HCT116 (cell line): ENCODE measurements at regions not wholly inside any gene's neighbourhood (a gene's known extent, or its start where the extent isn't known, plus 50 kb on each side); places are given as distances from the start of the nearest gene placed in this dataset.

Source experiments
- ATAC-seq: fragments of 200-7000 bp; cut with Tn5 transposase; 2 replicates; pipeline ENCODE4 v1.9.1; 2020; ENCODE audit warnings: mild to moderate bottlenecking, moderate library complexity
- BruUV-seq: library from RNA; stranded (reverse); fragments of 400-500 nt; replicated peaks from 2 replicates; lab custom pipeline; 2021; lab: Mats Ljungman, UMichigan
- CTCF ChIA-PET: fragments of 300-600 bp; sonication (Branson Sonifier 250); formaldehyde crosslinking; loops from one replicate; lab custom pipeline; 2021; ENCODE audit warnings: antibody characterized with exemption; lab: Charles Lee
- POLR2A ChIA-PET: fragments of 300-600, 350-600 bp; sonication (Branson Sonifier 250); formaldehyde crosslinking; loops from one replicate; lab custom pipeline; 2021; ENCODE audit warnings: antibody characterized with exemption; lab: Charles Lee
- RAD21 ChIA-PET, 2 experiments: fragments of 300-600 bp; sonication (Branson Sonifier 250); formaldehyde crosslinking; loops; one replicate each; lab custom pipeline; 2023; ENCODE audit warnings: low total read pairs in 2 of 2; ENCODE audit not compliant: uncharacterized antibody in 2 of 2, unreplicated experiment in 2 of 2, low non-redundant PET in 1 of 2; lab: Charles Lee
- DNase-seq: peaks from one replicate; pipeline ENCODE4 v3.0.0-alpha.2; 2010; ENCODE audit warnings: low read depth, low spot score
- H2AFZ ChIP-seq: fragments of 200-600 bp; shearing (Covaris generic), sonication (generic); 2 replicates; pipeline ENCODE4 v1.6.1; 2017; ENCODE audit warnings: low read depth, mixed run types, mixed read lengths, antibody characterized with exemption, low read length; ENCODE audit not compliant: poor library complexity, severe bottlenecking
- H3K27ac ChIP-seq: 2 replicates; pipeline ENCODE4 v1.5.1; 2012; ENCODE audit warnings: low read depth, low read length
- H3K27me3 ChIP-seq: fragments of 200-600 bp; sonication (generic); 2 replicates; pipeline ENCODE4 v1.6.1; 2016; ENCODE audit warnings: mixed run types, low read length, mixed read lengths; ENCODE audit not compliant: insufficient read depth
- H3K36me3 ChIP-seq, 2 experiments: fragments of 200-500 bp in 1 of 2; fragments of 200-600 bp in 1 of 2; sonication (Bioruptor generic) in 1 of 2; sonication (generic) in 1 of 2; 2 replicates each; pipeline versions ENCODE4 v1.5.1 to v1.6.1; 2014 to 2016; ENCODE audit warnings: low read length in 2 of 2, inconsistent platforms in 1 of 2, mixed read lengths in 1 of 2, mixed run types in 1 of 2; ENCODE audit not compliant: insufficient read depth in 2 of 2, control insufficient read depth in 1 of 2
- H3K4me1 ChIP-seq, 2 experiments: fragments of 200-600 bp in 1 of 2; sonication (generic) in 1 of 2; 2 replicates each; pipeline versions ENCODE4 v1.5.1 to v1.6.1; 2012 to 2017; ENCODE audit warnings: low read length in 2 of 2, inconsistent platforms in 1 of 2, mild to moderate bottlenecking in 1 of 2, mixed read lengths in 1 of 2, mixed run types in 1 of 2, moderate library complexity in 1 of 2; ENCODE audit not compliant: insufficient read depth in 2 of 2, control insufficient read depth in 1 of 2
- H3K4me2 ChIP-seq: fragments of 200-600 bp; sonication (generic); 2 replicates; pipeline ENCODE4 v1.6.1; 2017; ENCODE audit warnings: mixed run types, low read length, mixed read lengths
- H3K4me3 ChIP-seq, 2 experiments: fragments of 200-600 bp in 1 of 2; sonication (generic) in 1 of 2; replicated peaks in 1 of 2; 2 replicates each; pipeline ENCODE4 v1.5.1; 2011 to 2016; ENCODE audit warnings: low read length in 2 of 2, control low read depth in 1 of 2, low read depth in 1 of 2, mild to moderate bottlenecking in 1 of 2, mixed read lengths in 1 of 2, mixed run types in 1 of 2
- H3K79me2 ChIP-seq: fragments of 200-600 bp; sonication (generic); 2 replicates; pipeline ENCODE4 v1.6.1; 2017; ENCODE audit warnings: mild to moderate bottlenecking, mixed run types, low read length, moderate library complexity, mixed read lengths; ENCODE audit not compliant: insufficient read depth
- H3K9ac ChIP-seq: fragments of 200-600 bp; sonication (generic); 2 replicates; pipeline ENCODE4 v1.6.1; 2016; ENCODE audit warnings: low read length, mixed read lengths
- H3K9me2 ChIP-seq: fragments of 200-600 bp; sonication (generic), shearing (Covaris generic); 2 replicates; pipeline ENCODE4 v1.6.1; 2017; ENCODE audit warnings: mixed run types, mild to moderate bottlenecking, moderate library complexity; ENCODE audit not compliant: insufficient read depth
- H3K9me3 ChIP-seq, 2 experiments: fragments of 200-500 bp in 1 of 2; fragments of 200-600 bp in 1 of 2; sonication (Bioruptor generic) in 1 of 2; sonication (generic) in 1 of 2; 2 replicates each; pipeline ENCODE4 v1.6.1; 2014 to 2017; ENCODE audit warnings: low read length in 2 of 2, mixed read lengths in 2 of 2, inconsistent platforms in 1 of 2, low read depth in 1 of 2, mild to moderate bottlenecking in 1 of 2, mixed run types in 1 of 2, moderate library complexity in 1 of 2; ENCODE audit not compliant: control insufficient read depth in 1 of 2, insufficient read depth in 1 of 2
- H4K20me1 ChIP-seq: fragments of 200-600 bp; sonication (generic), shearing (Covaris generic); 2 replicates; pipeline ENCODE4 v1.6.1; 2017; ENCODE audit warnings: mixed run types, mild to moderate bottlenecking, moderate library complexity; ENCODE audit not compliant: insufficient read depth
- CBX3 ChIP-seq: IDR thresholded peaks from 2 replicates; pipeline ENCODE4 v1.6.1; 2012; ENCODE audit warnings: low read depth
- CEBPB ChIP-seq: IDR thresholded peaks from 2 replicates; pipeline ENCODE4 v1.6.1; 2012; ENCODE audit warnings: low read depth
- EGR1 ChIP-seq: IDR thresholded peaks from 2 replicates; pipeline ENCODE4 v1.6.1; 2012; ENCODE audit warnings: low read depth
- ELF1 ChIP-seq: IDR thresholded peaks from 2 replicates; pipeline ENCODE4 v1.6.1; 2012; ENCODE audit warnings: low read depth, borderline replicate concordance
- EZH2 ChIP-seq: fragments of 200-600 bp; sonication (generic); IDR thresholded peaks from 2 replicates; pipeline ENCODE4 v1.6.1; 2017; ENCODE audit warnings: antibody characterized with exemption, mixed run types
- EZH2phosphoT487 ChIP-seq: fragments of 200-600 bp; IDR thresholded peaks from 2 replicates; pipeline ENCODE4 v1.6.1; 2018; ENCODE audit warnings: antibody characterized with exemption, borderline replicate concordance
- POLR2A ChIP-seq: IDR thresholded peaks from 2 replicates; pipeline ENCODE4 v1.7.0; 2011; ENCODE audit warnings: borderline replicate concordance; ENCODE audit not compliant: insufficient read depth, insufficient read length; ENCODE audit errors: extremely low read depth
- POLR2AphosphoS5 ChIP-seq: IDR thresholded peaks from 2 replicates; pipeline ENCODE4 v1.6.1; 2011; ENCODE audit warnings: mild to moderate bottlenecking, low read depth, low read length, moderate library complexity
- RAD21 ChIP-seq: IDR thresholded peaks from 2 replicates; pipeline ENCODE4 v1.6.1; 2012; ENCODE audit warnings: low read depth, mild to moderate bottlenecking
- SIN3A ChIP-seq: IDR thresholded peaks from 2 replicates; pipeline ENCODE4 v1.6.1; 2012; ENCODE audit warnings: low read depth
- SP1 ChIP-seq: IDR thresholded peaks from 2 replicates; pipeline ENCODE4 v1.6.1; 2012; ENCODE audit warnings: low read depth
- TCF7L2 ChIP-seq: IDR thresholded peaks from 2 replicates; pipeline ENCODE4 v1.7.0; 2011; ENCODE audit warnings: borderline replicate concordance, inconsistent platforms; ENCODE audit not compliant: insufficient read depth, insufficient read length; ENCODE audit errors: extremely low read depth
- YY1 ChIP-seq: IDR thresholded peaks from 2 replicates; pipeline ENCODE4 v1.6.1; 2011; ENCODE audit warnings: low read length, low read depth, moderate library complexity, mild to moderate bottlenecking; ENCODE audit not compliant: insufficient replicate concordance; ENCODE audit errors: extremely low read depth
- ZBTB33 ChIP-seq: IDR thresholded peaks from 2 replicates; pipeline ENCODE4 v1.6.1; 2011; ENCODE audit warnings: mild to moderate bottlenecking, low read length, moderate library complexity; ENCODE audit not compliant: insufficient replicate concordance; ENCODE audit errors: extremely low read depth
- ZFX ChIP-seq: fragments of 450-650 bp; IDR thresholded peaks from 2 replicates; pipeline ENCODE4 v1.6.1; 2017
- ZNF274 ChIP-seq: fragments of 200-500 bp; sonication (Bioruptor generic); IDR thresholded peaks from 2 replicates; pipeline ENCODE4 v1.6.1; 2014; ENCODE audit warnings: mild to moderate bottlenecking, low read depth, low read length, inconsistent platforms
- intact Hi-C: fragments of 100-400 bp; cut with micrococcal nuclease; formaldehyde crosslinking; loops from 2 replicates; pipeline ENCODE4 v1.10.0; 2022
- TF ChIP-seq, protein P1 (sequence below), 3 experiments: fragments of 200-600 bp in 1 of 3; sonication (generic) in 1 of 3; IDR thresholded peaks in 2 of 3; conservative IDR thresholded peaks in 1 of 3; 2 replicates each; pipeline ENCODE4 v1.5.1; 2012 to 2017; ENCODE audit warnings: low read depth in 2 of 3, low read length in 2 of 3, antibody characterized with exemption in 1 of 3, borderline replicate concordance in 1 of 3, control low read depth in 1 of 3, mild to moderate bottlenecking in 1 of 3, mixed read lengths in 1 of 3, mixed run types in 1 of 3, moderate library complexity in 1 of 3; ENCODE audit not compliant: insufficient read depth in 1 of 3
- TF ChIP-seq, protein P2 (sequence below): IDR thresholded peaks from 2 replicates; pipeline ENCODE4 v1.6.1; 2012
- TF ChIP-seq, protein P3 (sequence below): IDR thresholded peaks from 2 replicates; pipeline ENCODE4 v1.6.1; 2012
- TF ChIP-seq, protein P4 (sequence below): IDR thresholded peaks from 2 replicates; pipeline ENCODE4 v1.6.1; 2012; ENCODE audit warnings: low read depth

GRCh38 chr6:81857812-81858211 is 105.3 kb upstream of the TENT5A start:
- no TSS peak for BruUV-seq
- Histone ChIP-seq H3K27me3 (no peaks in the 10 kb centered on the region), H3K9me2 (no peaks in the 10 kb centered on the region), H2AFZ (no peak overlapping the region), H4K20me1 (no peaks in the 10 kb centered on the region), H3K4me3 (no peak overlapping the region), H3K9ac (no peak overlapping the region), H3K79me2 (no peaks in the 10 kb centered on the region), H3K9me3 (no peaks in the 10 kb centered on the region), H3K36me3 (no peaks in the 10 kb centered on the region), H3K4me2 (no peak overlapping the region), H3K27ac (no peak overlapping the region), H3K4me1 (no peaks in the 10 kb centered on the region)
- ChIA-PET POLR2A (no interaction called here), RAD21 (no interaction called here), CTCF (no interaction called here)
- TF ChIP-seq, protein P1, sequence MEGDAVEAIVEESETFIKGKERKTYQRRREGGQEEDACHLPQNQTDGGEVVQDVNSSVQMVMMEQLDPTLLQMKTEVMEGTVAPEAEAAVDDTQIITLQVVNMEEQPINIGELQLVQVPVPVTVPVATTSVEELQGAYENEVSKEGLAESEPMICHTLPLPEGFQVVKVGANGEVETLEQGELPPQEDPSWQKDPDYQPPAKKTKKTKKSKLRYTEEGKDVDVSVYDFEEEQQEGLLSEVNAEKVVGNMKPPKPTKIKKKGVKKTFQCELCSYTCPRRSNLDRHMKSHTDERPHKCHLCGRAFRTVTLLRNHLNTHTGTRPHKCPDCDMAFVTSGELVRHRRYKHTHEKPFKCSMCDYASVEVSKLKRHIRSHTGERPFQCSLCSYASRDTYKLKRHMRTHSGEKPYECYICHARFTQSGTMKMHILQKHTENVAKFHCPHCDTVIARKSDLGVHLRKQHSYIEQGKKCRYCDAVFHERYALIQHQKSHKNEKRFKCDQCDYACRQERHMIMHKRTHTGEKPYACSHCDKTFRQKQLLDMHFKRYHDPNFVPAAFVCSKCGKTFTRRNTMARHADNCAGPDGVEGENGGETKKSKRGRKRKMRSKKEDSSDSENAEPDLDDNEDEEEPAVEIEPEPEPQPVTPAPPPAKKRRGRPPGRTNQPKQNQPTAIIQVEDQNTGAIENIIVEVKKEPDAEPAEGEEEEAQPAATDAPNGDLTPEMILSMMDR (IDR thresholded peaks at IDR 0.05 in 2 of 3, conservative IDR thresholded peaks at IDR 0.05 in 1 of 3; ENCODE audit: borderline replicate concordance in 1 of 3, insufficient read depth in 1 of 3, low read depth in 2 of 3, low read length in 2 of 3), result no peak
- TF ChIP-seq EGR1 (no peak), RAD21 (no peak), CEBPB (no peak), CBX3 (no peak), EZH2phosphoT487 (no peak), ZFX (no peak), EZH2 (no peak), ZNF274 (no peak), POLR2A (no peak), POLR2AphosphoS5 (no peak), YY1 (no peak), SIN3A (no peak), ZBTB33 (no peak), ELF1 (no peak), TCF7L2 (no peak), SP1 (no peak)
- TF ChIP-seq, protein P2, sequence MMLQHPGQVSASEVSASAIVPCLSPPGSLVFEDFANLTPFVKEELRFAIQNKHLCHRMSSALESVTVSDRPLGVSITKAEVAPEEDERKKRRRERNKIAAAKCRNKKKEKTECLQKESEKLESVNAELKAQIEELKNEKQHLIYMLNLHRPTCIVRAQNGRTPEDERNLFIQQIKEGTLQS, result no peak
- TF ChIP-seq, protein P3, sequence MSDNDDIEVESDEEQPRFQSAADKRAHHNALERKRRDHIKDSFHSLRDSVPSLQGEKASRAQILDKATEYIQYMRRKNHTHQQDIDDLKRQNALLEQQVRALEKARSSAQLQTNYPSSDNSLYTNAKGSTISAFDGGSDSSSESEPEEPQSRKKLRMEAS, result no peak
- TF ChIP-seq, protein P4, sequence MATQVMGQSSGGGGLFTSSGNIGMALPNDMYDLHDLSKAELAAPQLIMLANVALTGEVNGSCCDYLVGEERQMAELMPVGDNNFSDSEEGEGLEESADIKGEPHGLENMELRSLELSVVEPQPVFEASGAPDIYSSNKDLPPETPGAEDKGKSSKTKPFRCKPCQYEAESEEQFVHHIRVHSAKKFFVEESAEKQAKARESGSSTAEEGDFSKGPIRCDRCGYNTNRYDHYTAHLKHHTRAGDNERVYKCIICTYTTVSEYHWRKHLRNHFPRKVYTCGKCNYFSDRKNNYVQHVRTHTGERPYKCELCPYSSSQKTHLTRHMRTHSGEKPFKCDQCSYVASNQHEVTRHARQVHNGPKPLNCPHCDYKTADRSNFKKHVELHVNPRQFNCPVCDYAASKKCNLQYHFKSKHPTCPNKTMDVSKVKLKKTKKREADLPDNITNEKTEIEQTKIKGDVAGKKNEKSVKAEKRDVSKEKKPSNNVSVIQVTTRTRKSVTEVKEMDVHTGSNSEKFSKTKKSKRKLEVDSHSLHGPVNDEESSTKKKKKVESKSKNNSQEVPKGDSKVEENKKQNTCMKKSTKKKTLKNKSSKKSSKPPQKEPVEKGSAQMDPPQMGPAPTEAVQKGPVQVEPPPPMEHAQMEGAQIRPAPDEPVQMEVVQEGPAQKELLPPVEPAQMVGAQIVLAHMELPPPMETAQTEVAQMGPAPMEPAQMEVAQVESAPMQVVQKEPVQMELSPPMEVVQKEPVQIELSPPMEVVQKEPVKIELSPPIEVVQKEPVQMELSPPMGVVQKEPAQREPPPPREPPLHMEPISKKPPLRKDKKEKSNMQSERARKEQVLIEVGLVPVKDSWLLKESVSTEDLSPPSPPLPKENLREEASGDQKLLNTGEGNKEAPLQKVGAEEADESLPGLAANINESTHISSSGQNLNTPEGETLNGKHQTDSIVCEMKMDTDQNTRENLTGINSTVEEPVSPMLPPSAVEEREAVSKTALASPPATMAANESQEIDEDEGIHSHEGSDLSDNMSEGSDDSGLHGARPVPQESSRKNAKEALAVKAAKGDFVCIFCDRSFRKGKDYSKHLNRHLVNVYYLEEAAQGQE, result no peak
- intact Hi-C loops, result no loop called here
- ATAC-seq (no peak), DNase-seq (no peak)
